IPS DF 6.9 (cell line): ENCODE measurements at regions not wholly inside any gene's neighbourhood (a gene's known extent, or its start where the extent isn't known, plus 50 kb on each side); places are given as distances from the start of the nearest gene placed in this dataset.
A peak's percentile ranks its signal among the peaks of the same experiment; 100 is the strongest.

ENCODE experiments used
- DNase-seq: peaks from one replicate; pipeline ENCODE4 v3.0.0-alpha.2; 2013; ENCODE audit warnings: low read depth, low spot score
- H3K27ac ChIP-seq: one replicate; pipeline ENCODE4 v1.5.1; 2013; ENCODE audit warnings: low read length, control low read depth
- H3K27me3 ChIP-seq: 2 replicates; pipeline ENCODE4 v1.6.1; 2013; ENCODE audit warnings: mild to moderate bottlenecking, low read length; ENCODE audit not compliant: control insufficient read depth, insufficient read depth
- H3K36me3 ChIP-seq: 2 replicates; pipeline ENCODE4 v1.6.1; 2013; ENCODE audit warnings: low read length; ENCODE audit not compliant: control insufficient read depth, insufficient read depth
- H3K4me1 ChIP-seq: 2 replicates; pipeline ENCODE4 v1.6.1; 2013; ENCODE audit warnings: low read length; ENCODE audit not compliant: control insufficient read depth, insufficient read depth
- H3K4me3 ChIP-seq: 2 replicates; pipeline ENCODE4 v1.5.1; 2013; ENCODE audit warnings: mild to moderate bottlenecking, low read length
- H3K9me3 ChIP-seq: 2 replicates; pipeline ENCODE4 v1.6.1; 2013; ENCODE audit warnings: low read length, inconsistent platforms; ENCODE audit not compliant: control insufficient read depth, insufficient read depth
- WGBS: extraction: QIAGEN DNeasy Blood & Tissue Kit; methylation state at CpG from one replicate; pipeline ENCODE4 v1.1.7; 2013; ENCODE audit warnings: mixed read lengths, missing lambda C conversion rate; ENCODE audit not compliant: insufficient read length, insufficient coverage; 5-methylcytosine and 5-hydroxymethylcytosine counted together

DNA sequence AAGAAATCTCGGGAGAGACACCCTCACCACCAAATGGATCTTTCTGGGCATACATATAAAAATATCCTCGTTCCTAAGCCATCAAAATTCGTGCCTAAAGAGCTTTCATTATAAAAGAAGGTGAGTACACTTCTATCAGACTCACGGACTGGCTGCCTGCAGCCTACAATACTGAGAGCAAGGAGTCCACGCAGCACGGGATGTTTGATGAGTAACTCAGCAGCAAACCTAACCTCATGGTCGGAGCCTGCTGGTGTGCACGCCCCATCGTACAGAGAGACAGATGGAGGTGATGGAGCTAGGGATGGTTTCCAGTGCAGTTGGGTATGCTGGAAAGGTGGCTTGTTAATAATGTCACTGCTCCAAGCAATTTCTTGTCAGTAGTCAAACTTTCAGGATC is 256.2 kb downstream of the FIGN start:
- H3K27me3 ChIP-seq: no peaks in the 10 kb centered on the region
- H3K9me3 ChIP-seq: no peaks in the 10 kb centered on the region
- no CpG with 5 or more reads among the region's 9 CpGs for WGBS
- H3K27ac ChIP-seq: no peak overlapping the region
- DNase-seq: no peak
- no peak overlapping the region for H3K4me3 ChIP-seq
- H3K36me3 ChIP-seq: no peaks in the 10 kb centered on the region
- no peaks in the 10 kb centered on the region for H3K4me1 ChIP-seq

DNA sequence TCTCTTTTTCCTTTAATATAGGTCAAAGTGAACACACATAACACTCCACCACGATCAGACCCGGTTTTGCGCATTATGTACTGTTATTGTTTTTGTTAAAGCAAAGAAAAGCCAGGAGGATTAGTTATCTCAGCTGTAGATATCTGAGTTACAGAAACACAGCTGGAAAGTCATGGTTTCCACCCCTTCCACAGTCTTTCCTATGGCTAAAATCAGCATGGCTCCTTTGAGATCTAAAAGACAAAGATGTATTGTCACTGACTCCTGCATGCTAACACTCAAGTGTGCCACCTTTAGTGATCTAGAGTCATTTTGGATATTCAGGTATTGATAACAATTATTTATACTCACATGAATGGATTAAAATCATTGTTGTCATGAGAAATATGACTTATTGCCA is 260.0 kb downstream of the FIGN start:
- no CpG with 5 or more reads among the region's 3 CpGs for WGBS

DNA sequence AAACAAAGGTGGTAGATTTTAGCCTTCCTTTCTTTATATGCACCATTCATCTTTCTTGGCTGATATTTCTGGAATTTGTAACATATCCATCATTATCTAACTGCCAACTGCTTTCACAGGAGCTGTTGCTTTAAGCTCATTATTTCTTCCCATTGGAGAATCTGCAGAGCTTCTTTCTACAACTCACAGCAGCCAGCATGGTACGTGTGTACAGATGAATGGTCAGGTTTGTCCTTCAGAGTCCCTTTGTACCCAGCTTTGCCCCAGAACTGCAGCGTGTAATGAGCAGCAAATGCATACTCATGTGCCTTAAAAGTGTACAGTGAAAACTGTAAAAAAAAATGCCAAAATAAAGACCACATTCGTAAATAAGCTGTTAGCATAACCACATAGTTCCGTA is 260.9 kb downstream of the FIGN start:
- no peaks in the 10 kb centered on the region for H3K36me3 ChIP-seq
- H3K27me3 ChIP-seq: no peaks in the 10 kb centered on the region
- WGBS: no CpG with 5 or more reads among the region's 4 CpGs
- H3K4me3 ChIP-seq: no peak overlapping the region
- no peak for DNase-seq
- no peak overlapping the region for H3K27ac ChIP-seq
- H3K4me1 ChIP-seq: peaks cover 1% of the 10 kb centered on the region; the same call in 1 of the 2 replicates
- H3K9me3 ChIP-seq: no peaks in the 10 kb centered on the region

More for the DNA sequence above, 260.0 kb downstream of the FIGN start:
- DNase-seq: no peak
- Histone ChIP-seq H3K4me3 (no peak overlapping the region), H3K27me3 (no peaks in the 10 kb centered on the region), H3K27ac (no peak overlapping the region), H3K9me3 (no peaks in the 10 kb centered on the region), H3K36me3 (no peaks in the 10 kb centered on the region), H3K4me1 (peaks cover 1% of the 10 kb centered on the region; the same call in 1 of the 2 replicates)

DNA sequence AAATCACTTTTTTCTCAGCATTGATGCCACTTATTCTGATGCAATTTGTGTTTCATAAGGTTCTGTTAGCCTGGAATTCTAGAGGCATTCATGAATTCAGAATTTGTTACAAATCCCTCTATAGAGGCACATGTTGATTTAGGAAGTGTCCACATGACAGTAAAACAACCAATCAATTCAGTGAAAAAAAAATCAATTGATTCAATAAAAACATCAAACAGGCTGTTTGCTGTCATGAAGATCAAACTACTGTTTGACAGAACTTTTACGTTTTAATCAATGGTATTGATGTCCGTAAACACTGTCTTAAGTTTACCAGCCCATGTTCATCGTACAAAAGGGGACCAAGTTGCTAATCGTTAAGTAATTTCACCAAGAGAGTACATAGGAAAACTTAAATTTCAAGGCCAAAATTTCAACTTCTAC is 261.5 kb downstream of the FIGN start:
- Histone ChIP-seq H3K36me3 (no peaks in the 10 kb centered on the region), H3K4me3 (no peak overlapping the region), H3K27me3 (no peaks in the 10 kb centered on the region), H3K27ac (no peak overlapping the region), H3K4me1 (peaks cover 1% of the 10 kb centered on the region; the same call in 1 of the 2 replicates), H3K9me3 (no peaks in the 10 kb centered on the region)
- WGBS: no CpG with 5 or more reads among the region's 4 CpGs
- DNase-seq: no peak

DNA sequence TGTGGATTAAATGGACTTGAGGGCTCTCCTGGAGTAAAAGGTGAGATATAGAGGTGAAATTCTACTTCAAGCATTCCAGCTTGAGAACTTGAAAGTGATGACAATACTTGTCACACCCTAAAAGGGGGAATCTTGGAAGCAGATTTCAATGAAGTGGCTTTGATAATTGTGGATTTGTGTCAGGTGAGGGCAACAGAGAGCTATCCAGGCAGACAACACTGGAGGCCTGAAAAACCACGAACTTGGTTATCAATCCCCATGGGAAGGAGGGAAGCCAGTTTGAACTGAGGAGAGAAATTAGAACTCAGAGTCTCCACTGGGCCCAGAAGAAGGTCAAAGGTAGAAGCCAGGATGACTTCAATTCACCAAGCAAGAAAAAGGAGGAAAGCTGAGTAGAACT is 263.9 kb downstream of the FIGN start:
- no CpG with 5 or more reads among the region's 1 CpG for WGBS
- no peak overlapping the region for H3K4me3 ChIP-seq
- H3K27ac ChIP-seq: no peak overlapping the region
- peaks cover 1% of the 10 kb centered on the region; the same call in 1 of the 2 replicates for H3K4me1 ChIP-seq
- H3K9me3 ChIP-seq: no peaks in the 10 kb centered on the region
- H3K27me3 ChIP-seq: no peaks in the 10 kb centered on the region
- peak; percentile 2 for DNase-seq
- H3K36me3 ChIP-seq: no peaks in the 10 kb centered on the region

DNA sequence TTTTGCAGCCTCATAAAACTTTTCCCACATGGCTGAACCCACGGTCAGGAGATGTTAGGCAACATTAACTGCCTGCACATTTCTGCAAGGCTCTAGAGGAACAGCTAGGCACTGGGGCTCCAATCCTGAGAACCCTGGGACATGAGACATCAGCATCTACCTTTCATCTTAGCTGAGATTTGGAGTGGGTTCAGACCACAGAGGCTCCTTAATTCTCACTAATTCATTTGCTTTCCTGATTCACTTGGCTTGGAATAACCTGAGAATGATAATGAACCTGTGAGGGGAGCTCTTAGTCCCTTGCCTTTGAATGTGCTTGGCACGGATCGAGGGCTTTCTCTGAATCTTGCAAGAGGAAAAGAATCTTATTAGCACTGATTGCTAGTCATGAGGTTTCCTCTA is 266.2 kb downstream of the FIGN start:
- peaks cover 1% of the 10 kb centered on the region; the same call in 1 of the 2 replicates for H3K4me1 ChIP-seq
- no peaks in the 10 kb centered on the region for H3K27me3 ChIP-seq
- no peak overlapping the region for H3K4me3 ChIP-seq
- DNase-seq: peak; percentile 4
- H3K9me3 ChIP-seq: no peaks in the 10 kb centered on the region
- no peak overlapping the region for H3K27ac ChIP-seq
- WGBS: no CpG with 5 or more reads among the region's 3 CpGs
- no peaks in the 10 kb centered on the region for H3K36me3 ChIP-seq

DNA sequence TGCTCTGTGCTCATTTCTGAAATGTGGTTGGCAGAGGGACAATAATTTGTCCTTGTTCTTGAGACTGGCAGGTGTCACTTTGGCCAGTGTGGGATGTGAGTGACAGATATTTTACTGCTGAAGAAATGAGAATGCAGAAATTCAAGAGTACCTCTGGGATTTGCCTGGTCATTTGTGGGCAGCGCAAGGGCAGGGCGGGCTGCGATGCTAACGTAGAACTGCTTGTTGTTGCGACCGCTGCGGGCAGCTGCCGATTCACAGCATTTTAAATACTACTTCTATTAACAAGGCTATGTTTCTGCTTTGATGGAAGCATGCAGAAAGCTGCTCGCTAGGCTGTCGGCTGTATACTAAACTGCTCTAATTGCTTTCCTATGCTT is 268.6 kb downstream of the FIGN start:
- Histone ChIP-seq H3K27ac (no peak overlapping the region), H3K9me3 (no peaks in the 10 kb centered on the region), H3K36me3 (no peaks in the 10 kb centered on the region), H3K4me3 (no peak overlapping the region), H3K27me3 (no peaks in the 10 kb centered on the region), H3K4me1 (peaks cover 1% of the 10 kb centered on the region; the same call in 1 of the 2 replicates)
- WGBS: no CpG with 5 or more reads among the region's 10 CpGs
- no peak for DNase-seq

DNA sequence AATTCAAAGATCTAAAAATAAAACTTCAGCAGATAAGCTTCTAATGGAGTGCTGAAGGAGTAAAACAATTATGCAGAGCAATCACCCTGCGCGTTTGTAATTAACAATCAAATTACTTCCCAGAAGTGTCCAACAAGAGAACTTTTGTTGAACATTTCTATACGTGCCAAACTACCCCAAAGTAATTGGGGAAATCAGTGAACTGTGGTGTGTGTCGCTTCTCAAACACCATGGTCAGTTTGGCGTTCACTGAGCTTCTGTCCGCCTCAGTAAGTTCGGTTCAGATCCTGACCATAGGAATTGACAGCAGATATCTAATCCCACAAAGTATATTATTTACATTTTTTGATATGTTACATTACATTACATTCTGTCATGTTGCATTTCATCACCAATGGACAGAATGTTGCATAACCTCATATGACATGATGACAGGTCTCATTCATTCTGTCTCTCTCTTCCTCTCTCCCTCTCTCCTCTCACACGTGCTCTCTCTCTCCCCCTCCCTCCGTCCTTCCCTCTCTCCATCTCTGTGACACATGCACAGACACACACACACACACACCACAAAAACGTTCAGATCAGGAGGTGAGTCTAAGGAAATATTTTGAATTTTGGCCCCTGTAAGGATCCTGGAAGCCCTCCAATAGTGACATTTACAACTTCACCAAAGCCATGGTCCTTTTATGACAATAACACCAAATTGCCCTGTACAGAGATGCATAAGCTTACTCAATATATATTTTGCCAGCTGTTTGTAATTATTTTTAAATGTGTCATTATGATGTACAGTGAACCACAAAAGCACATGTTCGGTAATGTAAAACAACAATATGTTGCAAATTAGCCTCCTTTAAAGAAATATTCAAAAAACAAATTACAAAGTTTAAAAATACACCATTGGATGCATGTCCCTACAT is 269.2 kb downstream of the FIGN start:
- no peak for DNase-seq
- no peaks in the 10 kb centered on the region for H3K27me3 ChIP-seq
- H3K4me3 ChIP-seq: no peak overlapping the region
- no peaks in the 10 kb centered on the region for H3K4me1 ChIP-seq
- H3K36me3 ChIP-seq: no peaks in the 10 kb centered on the region
- H3K9me3 ChIP-seq: no peaks in the 10 kb centered on the region
- no peak overlapping the region for H3K27ac ChIP-seq
- WGBS: no CpG with 5 or more reads among the region's 11 CpGs

DNA sequence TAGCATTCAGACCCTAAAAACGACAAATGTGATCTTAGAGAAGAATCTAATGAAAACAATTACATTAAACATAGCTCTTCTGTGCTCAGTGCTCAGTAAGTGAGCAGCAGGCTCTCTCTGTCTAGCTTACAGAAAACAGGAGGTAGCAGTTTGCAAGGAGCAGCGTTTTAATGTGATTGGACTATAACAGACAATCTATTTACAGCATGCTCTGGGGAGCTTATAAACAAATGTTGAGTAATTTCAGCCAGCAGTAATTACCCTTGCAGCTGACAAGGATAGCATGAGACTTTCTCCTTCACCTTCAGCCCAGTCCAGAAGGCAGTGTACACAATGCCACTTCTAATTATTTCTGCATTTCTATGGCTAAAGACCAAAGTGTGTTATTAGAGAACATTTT is 270.4 kb downstream of the FIGN start:
- no peak overlapping the region for H3K4me3 ChIP-seq
- H3K27me3 ChIP-seq: no peaks in the 10 kb centered on the region
- DNase-seq: no peak
- H3K36me3 ChIP-seq: no peaks in the 10 kb centered on the region
- no CpG with 5 or more reads among the region's 2 CpGs for WGBS
- no peaks in the 10 kb centered on the region for H3K9me3 ChIP-seq
- no peaks in the 10 kb centered on the region for H3K4me1 ChIP-seq
- no peak overlapping the region for H3K27ac ChIP-seq

DNA sequence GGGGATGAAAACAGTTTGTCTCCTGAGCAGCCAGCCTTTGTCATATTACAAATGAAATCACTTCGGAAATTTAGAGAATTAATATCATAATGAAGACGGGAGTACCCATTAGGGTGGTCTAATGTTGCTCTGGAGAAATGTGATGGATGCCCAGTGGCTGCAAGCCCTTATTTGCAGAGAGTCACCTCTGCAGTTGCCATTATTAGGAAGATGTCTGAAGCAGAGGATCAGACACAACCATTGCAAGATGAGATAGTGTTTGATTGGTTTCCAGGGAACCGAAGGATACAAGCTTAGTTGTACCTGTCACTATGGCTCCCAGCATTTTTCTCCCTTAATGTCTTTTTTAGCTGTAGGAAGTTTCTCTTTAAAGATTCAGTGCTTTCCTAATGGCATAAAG is 272.4 kb downstream of the FIGN start:
- DNase-seq: no peak
- Histone ChIP-seq H3K9me3 (no peaks in the 10 kb centered on the region), H3K4me1 (no peaks in the 10 kb centered on the region), H3K36me3 (no peaks in the 10 kb centered on the region), H3K27me3 (no peaks in the 10 kb centered on the region), H3K4me3 (no peak overlapping the region), H3K27ac (no peak overlapping the region)
- WGBS: no CpG with 5 or more reads among the region's 3 CpGs

DNA sequence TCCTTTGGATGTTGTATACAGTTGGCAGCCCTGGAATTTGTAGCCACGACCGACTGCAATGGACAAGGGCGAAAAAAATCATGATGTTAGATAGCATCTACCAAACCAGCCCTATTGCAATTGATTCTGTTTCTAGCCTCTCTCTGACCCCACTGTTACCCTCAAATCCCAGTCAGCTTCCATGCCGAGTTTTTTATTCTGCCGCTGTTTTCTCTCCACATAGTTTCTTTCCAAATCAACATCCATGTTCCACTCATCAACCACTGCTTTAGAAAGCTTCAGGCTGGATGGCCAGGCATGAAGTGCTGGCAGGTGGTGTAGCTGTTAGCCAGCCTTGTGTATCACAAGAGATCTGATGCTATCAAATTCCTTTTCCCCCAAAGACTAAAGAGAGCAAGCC is 272.8 kb downstream of the FIGN start:
- Histone ChIP-seq H3K27me3 (no peaks in the 10 kb centered on the region), H3K36me3 (no peaks in the 10 kb centered on the region), H3K9me3 (no peaks in the 10 kb centered on the region), H3K4me3 (no peak overlapping the region), H3K4me1 (no peaks in the 10 kb centered on the region), H3K27ac (no peak overlapping the region)
- DNase-seq: no peak
- no CpG with 5 or more reads among the region's 5 CpGs for WGBS
